HepG2 (cell line): ENCODE measurements at regions not wholly inside any gene's neighbourhood (a gene's known extent, or its start where the extent isn't known, plus 50 kb on each side); places are given as distances from the start of the nearest gene placed in this dataset.

Source experiments
- BRCA1 ChIP-seq: sonication (generic); formaldehyde crosslinking; IDR thresholded peaks from 2 replicates; pipeline ENCODE4 v1.4.0; 2020; ENCODE audit warnings: missing genetic modification reagents
- ZBTB38 ChIP-seq: sonication (generic); formaldehyde crosslinking; IDR thresholded peaks from 2 replicates; pipeline ENCODE4 v1.5.1; 2020; ENCODE audit warnings: mild to moderate bottlenecking, missing genetic modification reagents
- ZUFSP ChIP-seq: sonication (generic); formaldehyde crosslinking; IDR thresholded peaks from 2 replicates; pipeline ENCODE4 v1.9.0; 2021; ENCODE audit warnings: missing genetic modification reagents, mild to moderate bottlenecking, borderline replicate concordance

GRCh38 chr14:82422230-82422629, 888.6 kb upstream of the SEL1L start:
- no peak for TF ChIP-seq ZBTB38 (CRISPR knock-in tag)
- no peak for TF ChIP-seq BRCA1 (CRISPR knock-in tag)
- no peak for TF ChIP-seq ZUFSP (CRISPR knock-in tag)
